ENCODE measurements at regions not wholly inside any gene's neighbourhood (a gene's known extent, or its start where the extent isn't known, plus 50 kb on each side); places are given as distances from the start of the nearest gene placed in this dataset.

DNA sequence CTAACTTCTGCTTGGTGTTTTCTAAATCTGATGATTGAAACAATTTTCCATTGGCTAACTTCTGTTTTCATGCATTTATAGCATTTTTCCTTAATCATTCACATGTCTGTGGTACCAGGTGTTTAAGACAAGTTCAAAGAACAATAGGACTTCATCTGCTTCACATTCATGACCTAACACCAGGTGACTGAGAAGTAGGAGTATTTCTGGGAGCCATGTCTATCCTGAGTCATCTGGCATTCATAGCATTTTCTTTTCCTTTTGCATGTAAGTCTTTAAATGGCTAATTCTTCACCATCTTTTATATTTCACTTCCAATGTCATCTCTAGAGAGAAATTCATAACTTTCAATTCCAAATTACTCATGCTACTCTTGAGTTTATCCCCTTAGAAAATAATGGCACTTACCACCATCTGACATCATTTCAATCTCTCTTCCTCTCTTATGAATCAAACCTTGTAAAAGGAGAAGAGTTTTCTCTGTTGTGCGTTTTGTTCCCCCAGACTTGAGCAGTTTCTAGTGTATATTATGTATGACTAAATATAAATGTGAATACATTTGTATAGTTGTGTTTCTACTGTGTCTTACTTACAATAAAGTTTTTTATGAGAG is 1196.1 kb upstream of the CDH9 start:
- Histone ChIP-seq H3K27me3 (ENCODE audit: control insufficient read depth in 3 of 3, insufficient read depth in 3 of 3, low read length in 3 of 3) (no peaks in the 10 kb centered on the region), H3K4me1 (ENCODE audit: control insufficient read depth in 3 of 3, insufficient read depth in 3 of 3, low read length in 3 of 3) (no peaks in the 10 kb centered on the region), H3K36me3 (ENCODE audit: control insufficient read depth in 3 of 3, insufficient read depth in 3 of 3, low read length in 3 of 3) (no peaks in the 10 kb centered on the region), H3K4me3 (ENCODE audit: low read length in 3 of 3) (no peak overlapping the region), H3K9me3 (ENCODE audit: control insufficient read depth in 3 of 3, low read length in 3 of 3) (no peaks in the 10 kb centered on the region), H3K27ac (ENCODE audit: low read depth, low read length) (no peak overlapping the region), H3K9ac (ENCODE audit: low read depth in 1 of 3, low read length in 3 of 3) (no peak overlapping the region)

DNA sequence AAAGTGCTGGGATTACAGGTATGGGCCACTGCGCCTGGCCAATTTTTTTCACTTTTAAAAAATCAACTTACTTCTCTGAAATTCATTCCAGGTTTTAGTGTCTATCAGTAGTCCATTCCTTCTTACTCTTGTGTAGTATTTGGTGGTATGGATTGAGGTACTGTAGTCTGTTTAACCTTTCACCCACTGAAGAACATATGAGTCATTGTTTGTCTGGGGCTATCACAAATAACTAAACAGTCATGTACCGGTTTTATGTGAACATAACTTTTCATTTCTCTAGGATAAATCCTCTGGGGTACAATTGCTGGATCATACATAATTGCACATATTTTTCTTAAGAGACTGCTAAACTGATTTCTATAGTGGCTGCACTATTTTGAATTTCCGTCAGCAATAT is 1188.0 kb upstream of the CDH9 start:
- H3K36me3 ChIP-seq (ENCODE audit: control insufficient read depth in 3 of 3, insufficient read depth in 3 of 3, low read length in 3 of 3) = no peaks in the 10 kb centered on the region
- H3K4me3 ChIP-seq (ENCODE audit: low read length in 3 of 3) = no peak overlapping the region
- no peak overlapping the region for H3K9ac ChIP-seq (ENCODE audit: low read depth in 1 of 3, low read length in 3 of 3)
- H3K27ac ChIP-seq (ENCODE audit: low read depth, low read length) = no peak overlapping the region
- peaks cover 0 to 2% (median 0%) of the 10 kb centered on the region in 3 donors for H3K9me3 ChIP-seq (ENCODE audit: control insufficient read depth in 3 of 3, low read length in 3 of 3)
- no peaks in the 10 kb centered on the region for H3K27me3 ChIP-seq (ENCODE audit: control insufficient read depth in 3 of 3, insufficient read depth in 3 of 3, low read length in 3 of 3)
- H3K4me1 ChIP-seq (ENCODE audit: control insufficient read depth in 3 of 3, insufficient read depth in 3 of 3, low read length in 3 of 3) = no peaks in the 10 kb centered on the region

DNA sequence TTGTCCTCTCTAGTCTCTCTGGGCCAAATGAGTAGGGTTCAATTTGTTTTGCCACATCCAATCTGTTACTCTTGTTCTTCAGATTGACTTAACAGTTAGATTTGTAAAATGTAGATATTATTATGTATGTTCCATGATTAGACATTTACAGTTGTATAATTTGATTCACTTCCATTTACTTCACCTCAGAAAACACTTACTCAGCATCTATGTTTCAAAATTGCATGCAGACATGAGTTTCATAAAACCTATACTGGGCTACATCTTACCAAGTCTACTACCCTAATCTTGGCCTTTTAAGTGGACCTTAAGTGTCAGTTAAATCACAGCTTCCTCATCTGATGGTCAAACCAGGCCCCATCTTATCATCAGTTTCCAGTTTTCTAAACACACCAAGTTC is 1181.2 kb upstream of the CDH9 start:
- H3K9ac ChIP-seq (ENCODE audit: low read depth in 1 of 3, low read length in 3 of 3) = no peak overlapping the region
- H3K4me1 ChIP-seq (ENCODE audit: control insufficient read depth in 3 of 3, insufficient read depth in 3 of 3, low read length in 3 of 3) = no peaks in the 10 kb centered on the region
- H3K36me3 ChIP-seq (ENCODE audit: control insufficient read depth in 3 of 3, insufficient read depth in 3 of 3, low read length in 3 of 3) = no peaks in the 10 kb centered on the region
- H3K27ac ChIP-seq (ENCODE audit: low read depth, low read length) = no peak overlapping the region
- no peaks in the 10 kb centered on the region for H3K27me3 ChIP-seq (ENCODE audit: control insufficient read depth in 3 of 3, insufficient read depth in 3 of 3, low read length in 3 of 3)
- H3K9me3 ChIP-seq (ENCODE audit: control insufficient read depth in 3 of 3, low read length in 3 of 3) = no peaks in the 10 kb centered on the region
- H3K4me3 ChIP-seq (ENCODE audit: low read length in 3 of 3) = no peak overlapping the region

DNA sequence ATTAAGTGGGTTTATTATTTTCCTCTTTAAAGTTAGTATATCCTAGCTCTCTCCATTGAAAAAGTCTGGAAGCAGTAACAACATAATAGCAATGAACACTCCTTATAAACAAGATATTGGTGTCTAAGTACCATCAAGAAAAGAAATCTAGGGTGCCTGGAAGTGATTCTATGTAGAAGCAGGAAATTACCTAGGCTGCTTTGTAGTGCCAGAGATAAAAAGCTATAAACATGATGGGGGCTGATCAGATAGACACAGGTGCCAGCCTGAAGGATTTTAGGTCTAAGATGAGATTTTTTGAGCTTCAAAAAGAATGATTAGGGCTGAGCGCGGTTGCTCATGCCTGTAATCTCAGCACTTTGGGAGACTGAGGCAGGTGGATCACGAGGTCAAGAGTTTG is 1179.3 kb upstream of the CDH9 start:
- H3K9me3 ChIP-seq (ENCODE audit: control insufficient read depth in 3 of 3, low read length in 3 of 3) = no peaks in the 10 kb centered on the region
- H3K36me3 ChIP-seq (ENCODE audit: control insufficient read depth in 3 of 3, insufficient read depth in 3 of 3, low read length in 3 of 3) = no peaks in the 10 kb centered on the region
- no peak overlapping the region for H3K4me3 ChIP-seq (ENCODE audit: low read length in 3 of 3)
- H3K27me3 ChIP-seq (ENCODE audit: control insufficient read depth in 3 of 3, insufficient read depth in 3 of 3, low read length in 3 of 3) = no peaks in the 10 kb centered on the region
- no peak overlapping the region for H3K9ac ChIP-seq (ENCODE audit: low read depth in 1 of 3, low read length in 3 of 3)
- H3K4me1 ChIP-seq (ENCODE audit: control insufficient read depth in 3 of 3, insufficient read depth in 3 of 3, low read length in 3 of 3) = no peaks in the 10 kb centered on the region
- H3K27ac ChIP-seq (ENCODE audit: low read depth, low read length) = no peak overlapping the region

DNA sequence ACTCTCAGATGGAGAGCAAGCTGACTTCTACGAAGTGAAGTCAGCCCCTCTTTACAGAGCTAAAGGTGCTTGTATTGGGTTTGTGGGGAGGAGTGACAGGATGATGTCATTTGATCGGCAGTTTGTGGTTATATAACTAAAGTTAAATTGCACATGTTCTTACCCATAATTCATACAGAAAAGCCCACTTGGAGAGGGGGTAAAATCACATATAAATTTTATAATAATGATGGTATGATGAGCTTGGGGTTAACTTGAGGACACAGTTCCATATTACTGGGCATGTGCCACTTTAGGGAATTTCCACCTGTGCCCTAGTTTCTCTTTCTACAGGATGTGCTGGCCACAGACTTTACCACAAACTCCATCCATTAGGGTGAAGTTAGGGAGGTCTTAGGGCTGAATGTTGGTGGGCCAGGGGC is 1178.6 kb upstream of the CDH9 start:
- no peaks in the 10 kb centered on the region for H3K36me3 ChIP-seq (ENCODE audit: control insufficient read depth in 3 of 3, insufficient read depth in 3 of 3, low read length in 3 of 3)
- no peaks in the 10 kb centered on the region for H3K9me3 ChIP-seq (ENCODE audit: control insufficient read depth in 3 of 3, low read length in 3 of 3)
- no peak overlapping the region for H3K27ac ChIP-seq (ENCODE audit: low read depth, low read length)
- H3K9ac ChIP-seq (ENCODE audit: low read depth in 1 of 3, low read length in 3 of 3) = no peak overlapping the region
- H3K27me3 ChIP-seq (ENCODE audit: control insufficient read depth in 3 of 3, insufficient read depth in 3 of 3, low read length in 3 of 3) = no peaks in the 10 kb centered on the region
- H3K4me1 ChIP-seq (ENCODE audit: control insufficient read depth in 3 of 3, insufficient read depth in 3 of 3, low read length in 3 of 3) = no peaks in the 10 kb centered on the region
- H3K4me3 ChIP-seq (ENCODE audit: low read length in 3 of 3) = no peak overlapping the region

DNA sequence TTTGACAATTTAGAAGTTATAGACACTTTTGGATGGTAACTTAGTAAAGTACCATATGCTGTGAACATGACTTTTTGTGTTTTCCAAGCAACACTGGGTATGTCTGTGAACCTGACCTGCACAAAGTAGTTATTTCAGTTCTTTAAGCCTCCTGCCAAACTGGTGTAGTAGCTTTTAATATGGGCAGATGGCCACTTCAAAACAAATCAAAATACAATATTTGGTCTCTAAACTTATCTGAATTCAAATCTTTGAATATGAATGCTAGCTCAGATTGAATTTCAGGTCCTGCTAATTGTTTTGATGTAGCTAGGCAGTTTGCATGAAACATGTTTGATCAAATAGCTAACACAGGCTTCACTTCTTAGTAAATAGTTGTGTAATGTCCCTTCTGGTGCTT is 1176.7 kb upstream of the CDH9 start:
- no peak overlapping the region for H3K9ac ChIP-seq (ENCODE audit: low read depth in 1 of 3, low read length in 3 of 3)
- no peaks in the 10 kb centered on the region for H3K9me3 ChIP-seq (ENCODE audit: control insufficient read depth in 3 of 3, low read length in 3 of 3)
- no peaks in the 10 kb centered on the region for H3K27me3 ChIP-seq (ENCODE audit: control insufficient read depth in 3 of 3, insufficient read depth in 3 of 3, low read length in 3 of 3)
- no peak overlapping the region for H3K27ac ChIP-seq (ENCODE audit: low read depth, low read length)
- H3K36me3 ChIP-seq (ENCODE audit: control insufficient read depth in 3 of 3, insufficient read depth in 3 of 3, low read length in 3 of 3) = no peaks in the 10 kb centered on the region
- H3K4me1 ChIP-seq (ENCODE audit: control insufficient read depth in 3 of 3, insufficient read depth in 3 of 3, low read length in 3 of 3) = no peaks in the 10 kb centered on the region
- H3K4me3 ChIP-seq (ENCODE audit: low read length in 3 of 3) = no peak overlapping the region

DNA sequence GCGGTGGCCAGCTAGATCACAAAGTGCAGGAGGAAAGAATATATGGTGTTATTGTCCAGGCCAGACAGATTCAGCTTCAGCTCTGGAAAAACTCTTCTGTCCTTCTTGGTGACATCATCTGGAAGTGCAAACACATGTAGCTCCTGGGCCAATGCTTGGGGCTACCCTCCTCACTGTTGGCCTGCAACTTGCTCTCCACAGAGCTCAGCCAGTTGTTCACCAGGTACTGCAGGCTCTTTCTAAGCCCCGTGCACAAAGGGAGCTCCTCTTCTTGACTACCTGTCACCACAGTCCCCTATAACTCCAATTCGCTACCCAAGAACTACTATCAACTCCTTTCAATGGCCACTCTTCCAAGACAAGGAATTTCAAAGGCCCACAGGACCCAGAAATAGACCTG is 1175.9 kb upstream of the CDH9 start:
- H3K27ac ChIP-seq (ENCODE audit: low read depth, low read length) = no peak overlapping the region
- H3K36me3 ChIP-seq (ENCODE audit: control insufficient read depth in 3 of 3, insufficient read depth in 3 of 3, low read length in 3 of 3) = no peaks in the 10 kb centered on the region

DNA sequence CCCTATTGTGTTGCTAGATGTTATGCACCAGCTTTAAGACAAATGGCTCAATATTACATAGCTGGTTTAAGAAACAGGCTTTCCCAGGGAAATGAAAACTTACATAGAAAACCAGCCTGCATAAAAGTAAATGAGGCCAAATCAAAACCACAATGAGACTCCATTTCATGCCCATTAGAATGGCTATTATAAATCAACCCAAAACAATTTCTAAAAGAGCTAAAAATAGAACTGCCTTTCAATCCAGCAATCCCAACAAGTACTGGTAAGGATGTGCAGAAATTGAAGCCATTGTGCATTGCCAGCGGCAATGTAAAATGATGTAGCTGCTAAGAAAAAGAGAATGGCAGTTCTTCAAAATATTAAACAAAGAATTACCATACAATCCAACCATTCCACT is 1170.0 kb upstream of the CDH9 start:
- Histone ChIP-seq H3K4me3 (ENCODE audit: low read length in 3 of 3) (no peak overlapping the region), H3K9me3 (ENCODE audit: control insufficient read depth in 3 of 3, low read length in 3 of 3) (no peaks in the 10 kb centered on the region), H3K4me1 (ENCODE audit: control insufficient read depth in 3 of 3, insufficient read depth in 3 of 3, low read length in 3 of 3) (no peaks in the 10 kb centered on the region), H3K36me3 (ENCODE audit: control insufficient read depth in 3 of 3, insufficient read depth in 3 of 3, low read length in 3 of 3) (no peaks in the 10 kb centered on the region), H3K27me3 (ENCODE audit: control insufficient read depth in 3 of 3, insufficient read depth in 3 of 3, low read length in 3 of 3) (no peaks in the 10 kb centered on the region), H3K9ac (ENCODE audit: low read depth in 1 of 3, low read length in 3 of 3) (no peak overlapping the region), H3K27ac (ENCODE audit: low read depth, low read length) (no peak overlapping the region)

More for the DNA sequence above, 1175.9 kb upstream of the CDH9 start:
- Histone ChIP-seq H3K4me3 (ENCODE audit: low read length in 3 of 3) (no peak overlapping the region), H3K9ac (ENCODE audit: low read depth in 1 of 3, low read length in 3 of 3) (no peak overlapping the region), H3K4me1 (ENCODE audit: control insufficient read depth in 3 of 3, insufficient read depth in 3 of 3, low read length in 3 of 3) (no peaks in the 10 kb centered on the region), H3K27me3 (ENCODE audit: control insufficient read depth in 3 of 3, insufficient read depth in 3 of 3, low read length in 3 of 3) (no peaks in the 10 kb centered on the region), H3K9me3 (ENCODE audit: control insufficient read depth in 3 of 3, low read length in 3 of 3) (no peaks in the 10 kb centered on the region)

DNA sequence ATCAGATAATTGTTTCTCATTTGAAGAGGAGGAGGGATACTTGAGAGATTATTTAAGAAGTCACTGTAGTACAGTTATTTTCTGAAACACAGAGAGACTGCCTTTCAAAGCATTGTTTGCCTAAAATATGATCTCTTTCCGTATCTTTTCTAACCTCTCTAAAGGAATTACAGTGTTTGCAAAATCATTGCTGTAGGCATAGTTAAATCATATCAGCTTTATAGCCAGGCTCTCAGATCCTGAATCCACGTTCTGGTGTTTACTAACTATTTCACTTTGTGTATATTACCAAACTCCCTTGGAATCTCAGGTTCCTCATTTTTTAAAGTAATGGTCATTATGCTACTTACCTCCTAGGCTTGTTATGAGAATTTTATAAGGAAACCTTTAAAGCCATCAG is 1151.6 kb upstream of the CDH9 start:
- no peak overlapping the region for H3K9ac ChIP-seq (ENCODE audit: low read depth in 1 of 3, low read length in 3 of 3)
- H3K36me3 ChIP-seq (ENCODE audit: control insufficient read depth in 3 of 3, insufficient read depth in 3 of 3, low read length in 3 of 3) = no peaks in the 10 kb centered on the region
- H3K9me3 ChIP-seq (ENCODE audit: control insufficient read depth in 3 of 3, low read length in 3 of 3) = no peaks in the 10 kb centered on the region
- H3K27ac ChIP-seq (ENCODE audit: low read depth, low read length) = no peak overlapping the region
- H3K4me1 ChIP-seq (ENCODE audit: control insufficient read depth in 3 of 3, insufficient read depth in 3 of 3, low read length in 3 of 3) = no peaks in the 10 kb centered on the region
- no peaks in the 10 kb centered on the region for H3K27me3 ChIP-seq (ENCODE audit: control insufficient read depth in 3 of 3, insufficient read depth in 3 of 3, low read length in 3 of 3)
- no peak overlapping the region for H3K4me3 ChIP-seq (ENCODE audit: low read length in 3 of 3)

DNA sequence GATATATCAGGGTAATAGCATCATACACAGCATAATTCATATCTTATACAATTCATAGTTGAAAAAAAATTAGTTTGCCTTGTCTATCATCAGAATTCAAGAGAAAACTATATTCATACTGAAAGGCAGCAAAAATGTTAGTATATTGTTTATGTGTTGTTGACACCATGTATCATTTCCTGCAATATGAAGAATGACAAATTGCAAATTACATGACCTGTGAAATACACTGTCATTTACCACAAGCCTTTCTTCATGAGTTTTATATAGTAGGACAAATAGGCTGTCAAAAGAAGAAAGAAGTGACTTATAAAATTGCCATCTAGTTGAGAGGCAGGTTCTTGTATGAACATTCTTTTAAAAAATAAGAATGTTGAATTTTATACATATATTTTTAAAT is 1136.3 kb upstream of the CDH9 start:
- Histone ChIP-seq H3K36me3 (ENCODE audit: control insufficient read depth in 3 of 3, insufficient read depth in 3 of 3, low read length in 3 of 3) (no peaks in the 10 kb centered on the region), H3K27me3 (ENCODE audit: control insufficient read depth in 3 of 3, insufficient read depth in 3 of 3, low read length in 3 of 3) (no peaks in the 10 kb centered on the region), H3K4me1 (ENCODE audit: control insufficient read depth in 3 of 3, insufficient read depth in 3 of 3, low read length in 3 of 3) (no peaks in the 10 kb centered on the region), H3K9ac (ENCODE audit: low read depth in 1 of 3, low read length in 3 of 3) (no peak overlapping the region), H3K9me3 (ENCODE audit: control insufficient read depth in 3 of 3, low read length in 3 of 3) (peaks cover 0 to 2% (median 0%) of the 10 kb centered on the region in 3 donors), H3K4me3 (ENCODE audit: low read length in 3 of 3) (no peak overlapping the region), H3K27ac (ENCODE audit: low read depth, low read length) (no peak overlapping the region)

DNA sequence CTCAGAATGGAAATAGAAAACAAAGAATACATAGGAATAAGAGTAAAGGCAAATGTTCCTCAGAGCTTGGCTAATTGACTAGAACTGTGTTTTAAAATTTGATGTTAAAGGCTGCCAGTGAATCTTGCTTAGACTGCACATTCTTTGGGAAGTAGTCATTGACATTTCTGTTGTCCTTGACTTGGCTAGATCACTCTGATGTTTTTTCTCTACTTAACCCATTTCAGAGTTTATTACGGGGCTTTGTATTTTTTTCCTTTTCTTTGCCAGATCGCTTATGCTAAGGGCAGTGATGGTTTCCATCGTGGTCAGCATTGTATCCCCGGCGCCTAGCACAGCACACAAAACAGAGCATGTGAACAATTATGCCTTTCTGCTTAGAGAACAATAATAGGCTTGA is 1126.7 kb upstream of the CDH9 start:
- Histone ChIP-seq H3K9ac (ENCODE audit: low read depth in 1 of 3, low read length in 3 of 3) (no peak overlapping the region), H3K9me3 (ENCODE audit: control insufficient read depth in 3 of 3, low read length in 3 of 3) (no peaks in the 10 kb centered on the region), H3K4me1 (ENCODE audit: control insufficient read depth in 3 of 3, insufficient read depth in 3 of 3, low read length in 3 of 3) (no peaks in the 10 kb centered on the region), H3K27me3 (ENCODE audit: control insufficient read depth in 3 of 3, insufficient read depth in 3 of 3, low read length in 3 of 3) (no peaks in the 10 kb centered on the region), H3K36me3 (ENCODE audit: control insufficient read depth in 3 of 3, insufficient read depth in 3 of 3, low read length in 3 of 3) (no peaks in the 10 kb centered on the region), H3K27ac (ENCODE audit: low read depth, low read length) (no peak overlapping the region), H3K4me3 (ENCODE audit: low read length in 3 of 3) (no peak overlapping the region)

Measured in skeletal muscle tissue (tissue), 3 donors.